ENCODE measurements at regions not wholly inside any gene's neighbourhood (a gene's known extent, or its start where the extent isn't known, plus 50 kb on each side); places are given as distances from the start of the nearest gene placed in this dataset.

DNA sequence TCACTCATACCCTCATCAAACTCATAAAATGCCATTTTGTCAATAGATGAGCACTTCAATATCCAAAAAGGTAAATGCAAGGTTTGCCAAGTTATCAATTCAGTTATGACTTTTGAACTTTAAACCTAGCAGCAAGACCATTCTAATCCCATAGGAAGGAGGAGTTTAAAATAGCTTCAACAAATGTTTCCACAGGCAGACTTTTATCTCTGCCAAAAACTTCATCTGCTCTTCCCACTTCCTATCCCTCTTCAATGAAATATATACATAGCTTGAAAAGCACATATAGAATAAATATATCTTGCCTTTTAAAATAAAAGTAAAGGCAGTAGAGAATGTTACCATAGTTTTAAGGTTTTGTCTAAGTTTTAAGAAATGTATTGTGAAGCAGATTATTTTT, 1749.1 kb upstream of the SEL1L start:
- Histone ChIP-seq H3K9me2 (replicated peaks; ENCODE audit: insufficient read depth) (no peaks in the 10 kb centered on the region), H3K4me3 (no peak overlapping the region), H3K27ac (no peak overlapping the region), H3K9me3 (ENCODE audit: low read depth) (no peaks in the 10 kb centered on the region), H3K36me3 (replicated peaks; ENCODE audit: insufficient read depth, low read depth) (no peaks in the 10 kb centered on the region), H3K4me1 (ENCODE audit: insufficient read depth) (no peaks in the 10 kb centered on the region), H3K27me3 (no peaks in the 10 kb centered on the region), H3K79me2 (no peaks in the 10 kb centered on the region), H4K20me1 (ENCODE audit: insufficient read depth, poor library complexity, severe bottlenecking) (no peaks in the 10 kb centered on the region), H3K4me2 (no peak overlapping the region), H2AFZ (no peak overlapping the region)
- TF ChIP-seq EZH2phosphoT487 (IDR thresholded peaks at IDR 0.05; ENCODE audit: low read depth, severe bottlenecking, unreplicated experiment) (no peak), EZH2 (IDR thresholded peaks at IDR 0.05; ENCODE audit: borderline replicate concordance) (no peak)
- TF ChIP-seq, protein P1, sequence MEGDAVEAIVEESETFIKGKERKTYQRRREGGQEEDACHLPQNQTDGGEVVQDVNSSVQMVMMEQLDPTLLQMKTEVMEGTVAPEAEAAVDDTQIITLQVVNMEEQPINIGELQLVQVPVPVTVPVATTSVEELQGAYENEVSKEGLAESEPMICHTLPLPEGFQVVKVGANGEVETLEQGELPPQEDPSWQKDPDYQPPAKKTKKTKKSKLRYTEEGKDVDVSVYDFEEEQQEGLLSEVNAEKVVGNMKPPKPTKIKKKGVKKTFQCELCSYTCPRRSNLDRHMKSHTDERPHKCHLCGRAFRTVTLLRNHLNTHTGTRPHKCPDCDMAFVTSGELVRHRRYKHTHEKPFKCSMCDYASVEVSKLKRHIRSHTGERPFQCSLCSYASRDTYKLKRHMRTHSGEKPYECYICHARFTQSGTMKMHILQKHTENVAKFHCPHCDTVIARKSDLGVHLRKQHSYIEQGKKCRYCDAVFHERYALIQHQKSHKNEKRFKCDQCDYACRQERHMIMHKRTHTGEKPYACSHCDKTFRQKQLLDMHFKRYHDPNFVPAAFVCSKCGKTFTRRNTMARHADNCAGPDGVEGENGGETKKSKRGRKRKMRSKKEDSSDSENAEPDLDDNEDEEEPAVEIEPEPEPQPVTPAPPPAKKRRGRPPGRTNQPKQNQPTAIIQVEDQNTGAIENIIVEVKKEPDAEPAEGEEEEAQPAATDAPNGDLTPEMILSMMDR (IDR thresholded peaks at IDR 0.05; ENCODE audit: poor library complexity): no peak
- DNase-seq (ENCODE audit: low spot score): no peak

DNA sequence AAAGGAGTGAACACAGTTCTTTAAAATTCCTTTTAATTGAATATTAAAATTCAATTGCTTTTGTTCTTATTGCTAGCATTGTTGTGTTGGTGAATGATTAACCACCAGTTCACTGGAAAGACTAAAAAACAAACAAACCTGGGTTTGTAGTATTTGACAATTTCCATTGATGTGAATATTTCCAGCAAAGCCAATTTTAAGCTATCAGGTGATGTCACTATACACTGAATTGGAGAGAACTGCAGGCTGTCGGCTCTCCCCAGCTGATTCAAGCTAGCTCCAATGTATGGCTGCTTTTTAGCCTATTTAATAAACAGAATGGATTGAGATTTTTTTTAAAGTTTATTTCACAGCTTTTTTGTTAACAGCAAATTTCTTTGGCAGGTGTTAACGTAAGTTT, 1753.6 kb upstream of the SEL1L start:
- Histone ChIP-seq H3K36me3 (replicated peaks; ENCODE audit: insufficient read depth, low read depth) (no peaks in the 10 kb centered on the region), H3K4me2 (no peak overlapping the region), H3K79me2 (no peaks in the 10 kb centered on the region), H2AFZ (no peak overlapping the region), H4K20me1 (ENCODE audit: insufficient read depth, poor library complexity, severe bottlenecking) (no peaks in the 10 kb centered on the region), H3K9me2 (replicated peaks; ENCODE audit: insufficient read depth) (no peaks in the 10 kb centered on the region), H3K27me3 (no peaks in the 10 kb centered on the region), H3K27ac (no peak overlapping the region), H3K4me1 (ENCODE audit: insufficient read depth) (no peaks in the 10 kb centered on the region), H3K4me3 (no peak overlapping the region), H3K9me3 (ENCODE audit: low read depth) (no peaks in the 10 kb centered on the region)
- 73% methylated on average over 2 of the region's 2 CpGs for WGBS (ENCODE audit: low lambda C conversion rate, missing lambda C conversion rate)
- no peak for DNase-seq (ENCODE audit: low spot score)
- TF ChIP-seq EZH2 (IDR thresholded peaks at IDR 0.05; ENCODE audit: borderline replicate concordance) (no peak), EZH2phosphoT487 (IDR thresholded peaks at IDR 0.05; ENCODE audit: low read depth, severe bottlenecking, unreplicated experiment) (no peak)
- TF ChIP-seq, protein P1 (IDR thresholded peaks at IDR 0.05; ENCODE audit: poor library complexity): no peak

DNA sequence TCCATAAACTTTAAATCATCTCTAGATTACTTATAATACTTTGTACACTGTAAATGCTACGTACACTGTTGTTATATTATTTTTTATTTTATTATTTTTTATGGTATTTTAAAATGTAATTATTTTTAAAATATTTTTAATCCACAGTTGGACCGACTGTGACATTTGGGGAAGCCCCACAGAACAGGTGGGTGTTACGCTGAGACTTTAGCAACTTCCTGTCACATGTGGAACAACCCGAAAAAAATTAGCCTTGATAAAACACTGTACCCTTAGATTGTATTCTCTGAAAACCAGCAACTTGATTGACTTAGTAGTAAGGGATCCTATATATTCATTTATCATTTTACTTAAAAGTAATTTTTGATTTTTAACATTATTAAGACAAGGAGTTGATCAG, 1755.7 kb upstream of the SEL1L start:
- no peaks in the 10 kb centered on the region for H3K4me1 ChIP-seq (ENCODE audit: insufficient read depth)

More for the DNA sequence above, 1755.7 kb upstream of the SEL1L start:
- H3K27ac ChIP-seq: no peak overlapping the region
- H3K27me3 ChIP-seq: no peaks in the 10 kb centered on the region
- no peak overlapping the region for H3K4me2 ChIP-seq
- TF ChIP-seq EZH2 (IDR thresholded peaks at IDR 0.05; ENCODE audit: borderline replicate concordance): no peak
- no peak for TF ChIP-seq EZH2phosphoT487 (IDR thresholded peaks at IDR 0.05; ENCODE audit: low read depth, severe bottlenecking, unreplicated experiment)
- TF ChIP-seq, protein P1 (IDR thresholded peaks at IDR 0.05; ENCODE audit: poor library complexity): no peak
- no peak for DNase-seq (ENCODE audit: low spot score)
- H3K79me2 ChIP-seq: no peaks in the 10 kb centered on the region
- H3K9me3 ChIP-seq (ENCODE audit: low read depth): no peaks in the 10 kb centered on the region
- no peak overlapping the region for H3K4me3 ChIP-seq
- no peaks in the 10 kb centered on the region for H4K20me1 ChIP-seq (ENCODE audit: insufficient read depth, poor library complexity, severe bottlenecking)
- H3K9me2 ChIP-seq (replicated peaks; ENCODE audit: insufficient read depth): no peaks in the 10 kb centered on the region
- no peak overlapping the region for H2AFZ ChIP-seq
- no peaks in the 10 kb centered on the region for H3K36me3 ChIP-seq (replicated peaks; ENCODE audit: insufficient read depth, low read depth)
- 93% methylated on average over 4 of the region's 4 CpGs for WGBS (ENCODE audit: low lambda C conversion rate, missing lambda C conversion rate)
